ENCODE measurements at regions not wholly inside any gene's neighbourhood (a gene's known extent, or its start where the extent isn't known, plus 50 kb on each side); places are given as distances from the start of the nearest gene placed in this dataset.
"Not testable (repeated sequence)": the region's sequence is repeated elsewhere in the genome, so short reads cannot be mapped to it uniquely, and the experiment has no call there.

DNA sequence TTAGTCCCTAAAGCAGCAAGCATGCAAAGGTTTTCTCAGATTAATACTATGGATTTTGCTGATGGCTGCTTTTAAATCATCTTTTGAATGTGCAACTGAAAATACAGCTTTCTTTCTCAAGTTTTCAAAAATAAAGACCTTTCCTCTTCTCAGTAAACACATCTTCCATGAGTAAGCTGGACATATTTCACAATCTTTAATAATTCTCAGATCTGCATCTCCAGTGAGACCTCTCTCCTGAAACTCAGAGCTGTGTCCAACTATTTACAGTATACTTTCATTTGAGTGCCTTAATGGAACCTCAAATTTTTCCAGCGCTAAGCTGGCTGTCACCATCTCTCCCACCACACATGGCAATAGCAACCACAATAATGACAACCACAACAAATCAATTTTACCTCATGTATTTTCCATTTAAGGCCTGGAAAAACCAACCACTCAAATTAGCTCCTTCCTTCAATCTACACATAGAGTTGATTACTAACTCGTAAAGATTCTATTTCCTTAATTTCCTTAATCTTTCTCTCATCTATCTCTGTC lies 192.4 kb upstream of the RPL34 start:
- DNase-seq, result no peak
- intact Hi-C loops (cut with DNase I), result no loop called here

- intact Hi-C loops (cut with DNase I), result no loop called here
Observed at GRCh38 chr4:108426493-108426892, 193.9 kb upstream of the RPL34 start.

GRCh38 chr4:108425988-108426387 lies 194.4 kb upstream of the RPL34 start:
- intact Hi-C loops (cut with DNase I), result no loop called here
- DNase-seq, result no peak

More at GRCh38 chr4:108426493-108426892, 193.9 kb upstream of the RPL34 start:
- no peak for DNase-seq

GRCh38 chr4:108417923-108418322 lies 202.5 kb upstream of the RPL34 start:
- DNase-seq, result no peak
- intact Hi-C loops (cut with DNase I), result no loop called here

- intact Hi-C loops (cut with DNase I), result no loop called here
- no peak for DNase-seq
Observed at GRCh38 chr4:108416831-108417230, 203.5 kb upstream of the RPL34 start.

DNA sequence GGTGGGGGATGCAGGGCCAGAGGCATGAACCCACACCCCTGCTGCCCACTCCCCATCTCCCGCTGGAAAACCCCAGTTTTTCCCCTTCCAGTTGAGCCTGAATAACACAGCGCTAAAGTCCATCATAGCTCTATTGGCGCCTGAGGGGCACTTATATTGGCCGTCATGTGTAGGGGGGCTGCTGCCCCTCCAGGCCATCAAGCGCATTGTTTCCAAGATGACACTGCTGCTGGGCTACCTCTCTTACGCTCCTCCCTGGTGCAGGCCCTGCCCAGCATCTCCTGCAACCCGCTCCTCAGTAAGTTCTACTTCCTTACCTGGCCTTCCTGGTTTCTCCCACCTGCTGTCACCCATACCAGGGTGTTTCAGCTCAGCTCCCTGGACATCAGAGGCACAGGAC lies 205.0 kb upstream of the RPL34 start:
- intact Hi-C loops (cut with DNase I), result no loop called here
- DNase-seq, result no peak

- DNase-seq, result no peak
- intact Hi-C loops (cut with DNase I), result no loop called here
Observed at GRCh38 chr4:108411836-108412235, 208.5 kb upstream of the RPL34 start.

GRCh38 chr4:108409691-108410090 lies 210.7 kb upstream of the RPL34 start:
- DNase-seq; intact Hi-C loops (cut with DNase I): not testable (repeated sequence)

DNA sequence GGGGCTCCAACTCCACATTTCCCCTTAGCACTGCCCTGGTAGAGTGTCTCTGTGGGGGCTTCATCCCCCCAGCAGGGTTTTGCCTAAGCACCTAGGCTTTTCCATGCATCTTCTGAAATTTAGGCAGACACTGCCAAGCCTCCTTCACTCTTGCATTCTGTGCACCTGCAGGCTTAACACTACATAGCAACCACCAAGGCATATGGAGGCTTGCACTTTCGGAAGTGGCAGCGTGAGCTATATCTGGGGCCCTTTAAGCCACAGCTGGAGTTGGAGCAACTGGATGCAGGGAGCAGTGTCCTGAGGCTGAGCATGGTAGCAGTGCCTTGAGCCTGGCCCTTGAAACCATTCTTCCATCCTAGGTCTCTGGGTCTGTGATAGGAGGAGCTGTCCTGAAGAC lies 214.8 kb upstream of the RPL34 start:
- DNase-seq, result no peak
- intact Hi-C loops (cut with DNase I), result no loop called here

DNA sequence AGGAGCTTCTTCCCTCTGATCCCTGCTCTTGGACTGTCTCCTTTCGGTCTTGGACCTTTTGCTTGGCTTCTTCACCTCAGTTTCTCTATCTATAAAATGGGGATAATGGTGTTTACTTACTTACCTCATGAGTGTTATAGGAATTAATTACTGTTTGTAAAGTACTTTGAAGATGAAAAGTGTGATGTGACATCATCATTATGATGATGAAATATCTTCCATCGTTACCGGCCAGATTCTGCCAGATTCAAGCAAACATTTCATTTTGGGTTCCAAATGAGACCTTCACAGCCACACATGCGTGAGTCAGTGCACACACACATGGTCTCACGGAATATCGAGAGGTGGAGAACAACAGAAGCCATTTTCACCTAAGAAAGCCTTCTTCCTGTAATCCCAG lies 220.1 kb upstream of the RPL34 start:
- intact Hi-C loops (cut with DNase I), result no loop called here
- DNase-seq, result no peak

- DNase-seq, result no peak
- intact Hi-C loops (cut with DNase I), result no loop called here
Observed at GRCh38 chr4:108399610-108400265, 220.6 kb upstream of the RPL34 start.

GRCh38 chr4:108398836-108399235 lies 221.5 kb upstream of the RPL34 start:
- DNase-seq, result no peak
- intact Hi-C loops (cut with DNase I), result no loop called here

GRCh38 chr4:108398316-108398715 lies 222.1 kb upstream of the RPL34 start:
- intact Hi-C loops (cut with DNase I), result no loop called here
- DNase-seq, result no peak

GRCh38 chr4:108397850-108398249 lies 222.5 kb upstream of the RPL34 start:
- no peak for DNase-seq
- intact Hi-C loops (cut with DNase I), result no loop called here

GRCh38 chr4:108396900-108397497 lies 223.4 kb upstream of the RPL34 start:
- intact Hi-C loops (cut with DNase I), result no loop called here
- no peak for DNase-seq

GRCh38 chr4:108395786-108396185 lies 224.6 kb upstream of the RPL34 start:
- no peak for DNase-seq
- intact Hi-C loops (cut with DNase I), result no loop called here

DNA sequence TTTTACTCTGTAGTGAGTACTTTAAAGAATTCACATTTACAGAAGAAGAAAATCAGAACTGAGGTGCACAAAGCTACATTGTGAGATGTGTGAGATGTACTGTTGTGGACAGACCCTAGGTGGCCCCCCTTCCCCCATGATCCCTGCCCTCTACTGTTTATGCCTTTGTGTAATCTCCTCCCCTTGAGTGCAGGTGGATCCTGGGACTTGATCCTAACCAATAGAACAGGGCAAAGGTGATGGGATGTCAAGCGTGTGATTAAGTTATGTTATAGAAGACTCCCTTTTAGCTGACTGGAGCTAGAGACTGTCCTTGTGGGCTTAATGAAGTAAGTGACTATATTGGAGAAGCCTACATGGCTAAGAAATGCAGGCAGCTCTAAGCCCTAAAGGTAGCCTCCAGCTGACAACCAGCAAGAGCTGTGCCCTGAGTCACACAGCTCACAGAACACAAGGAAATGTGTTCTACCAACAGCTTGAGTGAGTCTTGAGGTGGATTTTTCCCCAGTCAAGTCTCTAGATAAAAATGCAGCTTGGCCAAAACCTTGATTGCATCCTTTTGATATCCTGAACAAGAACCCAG lies 225.2 kb upstream of the LEF1 start:
- DNase-seq, result no peak
- intact Hi-C loops (cut with DNase I), result no loop called here

- intact Hi-C loops (cut with DNase I), result no loop called here
- DNase-seq, result no peak
Observed at GRCh38 chr4:108391701-108392455, 223.1 kb upstream of the LEF1 start.

DNA sequence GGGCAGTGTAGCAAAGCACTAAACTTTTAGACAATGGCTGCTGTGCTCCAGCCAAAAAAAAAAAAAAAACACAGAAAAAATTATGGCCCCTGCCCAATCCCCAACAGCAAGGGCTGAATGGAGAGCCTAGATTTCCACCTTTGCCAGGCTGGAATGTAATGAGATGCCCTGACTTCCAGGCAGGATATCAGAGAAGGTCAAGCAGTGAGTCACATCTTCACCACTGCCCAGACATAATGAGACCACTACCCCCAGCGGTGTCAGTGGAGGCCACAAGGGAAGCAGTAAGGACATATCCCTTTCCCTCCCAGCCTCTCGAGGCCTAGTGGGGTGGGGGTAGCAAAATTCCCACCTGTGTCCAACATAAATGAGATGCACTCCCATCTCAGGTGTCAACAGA lies 216.3 kb upstream of the LEF1 start:
- intact Hi-C loops (cut with DNase I), result no loop called here
- DNase-seq, result no peak

DNA sequence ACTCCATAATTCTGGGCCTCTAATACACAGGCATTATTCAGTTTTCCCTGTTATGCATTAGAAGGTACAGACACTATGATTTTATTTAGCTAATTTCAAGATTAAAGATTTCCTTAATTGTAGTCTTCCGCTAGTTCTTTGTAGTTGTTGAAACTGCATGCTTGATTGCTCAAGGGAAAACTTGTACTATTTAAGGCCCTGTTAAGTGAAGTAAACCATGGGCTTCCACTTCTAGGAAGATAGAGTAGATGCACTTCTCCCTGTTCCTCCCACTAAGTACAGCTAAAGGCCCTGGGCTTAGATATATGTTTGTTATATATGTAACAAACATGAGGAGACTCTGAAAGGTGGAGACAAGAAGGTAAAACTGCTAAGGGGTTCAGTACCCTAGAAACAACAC lies 215.8 kb upstream of the LEF1 start:
- intact Hi-C loops (cut with DNase I), result no loop called here
- no peak for DNase-seq
